ENCODE measurements at regions not wholly inside any gene's neighbourhood (a gene's known extent, or its start where the extent isn't known, plus 50 kb on each side); places are given as distances from the start of the nearest gene placed in this dataset.

DNA sequence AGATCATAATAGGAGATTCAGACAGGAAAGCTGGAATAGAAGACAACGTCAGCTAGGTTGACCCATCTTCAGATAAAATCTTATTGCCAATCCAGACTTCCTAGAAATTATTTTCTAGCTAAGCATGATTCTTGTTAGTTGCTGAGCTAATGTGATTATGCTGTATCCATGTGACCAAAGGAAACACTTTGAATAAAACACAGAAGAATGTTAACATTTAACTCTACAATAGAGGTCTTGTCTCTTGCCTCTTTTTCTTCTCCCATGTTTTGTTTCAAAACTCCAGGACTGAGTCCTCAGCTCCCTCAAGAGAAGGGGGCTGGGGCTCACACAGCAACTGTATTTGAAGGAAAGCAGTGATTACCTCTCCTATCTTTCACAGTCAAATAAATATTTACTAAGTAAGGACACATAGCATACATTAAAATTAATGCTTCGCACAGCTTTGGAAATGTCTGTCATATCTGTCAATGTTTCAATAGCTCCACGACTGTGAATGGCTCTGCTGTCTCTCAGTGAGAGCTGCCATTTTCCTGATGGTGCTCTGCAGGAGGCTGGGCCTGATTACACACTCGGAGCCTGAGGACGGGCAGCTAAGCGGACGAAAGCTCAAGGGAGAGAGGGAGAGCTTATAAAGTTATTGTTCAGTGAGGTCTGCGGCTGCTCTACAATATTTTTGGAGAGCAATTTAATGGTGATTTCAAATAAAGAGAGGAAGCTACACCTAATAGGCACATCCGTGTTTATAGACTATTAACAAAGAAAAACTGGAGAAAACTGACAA is 64.8 kb upstream of the ZNF462 start:
- TF ChIP-seq, protein P1, sequence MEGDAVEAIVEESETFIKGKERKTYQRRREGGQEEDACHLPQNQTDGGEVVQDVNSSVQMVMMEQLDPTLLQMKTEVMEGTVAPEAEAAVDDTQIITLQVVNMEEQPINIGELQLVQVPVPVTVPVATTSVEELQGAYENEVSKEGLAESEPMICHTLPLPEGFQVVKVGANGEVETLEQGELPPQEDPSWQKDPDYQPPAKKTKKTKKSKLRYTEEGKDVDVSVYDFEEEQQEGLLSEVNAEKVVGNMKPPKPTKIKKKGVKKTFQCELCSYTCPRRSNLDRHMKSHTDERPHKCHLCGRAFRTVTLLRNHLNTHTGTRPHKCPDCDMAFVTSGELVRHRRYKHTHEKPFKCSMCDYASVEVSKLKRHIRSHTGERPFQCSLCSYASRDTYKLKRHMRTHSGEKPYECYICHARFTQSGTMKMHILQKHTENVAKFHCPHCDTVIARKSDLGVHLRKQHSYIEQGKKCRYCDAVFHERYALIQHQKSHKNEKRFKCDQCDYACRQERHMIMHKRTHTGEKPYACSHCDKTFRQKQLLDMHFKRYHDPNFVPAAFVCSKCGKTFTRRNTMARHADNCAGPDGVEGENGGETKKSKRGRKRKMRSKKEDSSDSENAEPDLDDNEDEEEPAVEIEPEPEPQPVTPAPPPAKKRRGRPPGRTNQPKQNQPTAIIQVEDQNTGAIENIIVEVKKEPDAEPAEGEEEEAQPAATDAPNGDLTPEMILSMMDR (IDR thresholded peaks at IDR 0.05; ENCODE audit: control insufficient read depth, extremely low read depth, insufficient read depth), result no peak
- no peak for DNase-seq (ENCODE audit: low read depth)

DNA sequence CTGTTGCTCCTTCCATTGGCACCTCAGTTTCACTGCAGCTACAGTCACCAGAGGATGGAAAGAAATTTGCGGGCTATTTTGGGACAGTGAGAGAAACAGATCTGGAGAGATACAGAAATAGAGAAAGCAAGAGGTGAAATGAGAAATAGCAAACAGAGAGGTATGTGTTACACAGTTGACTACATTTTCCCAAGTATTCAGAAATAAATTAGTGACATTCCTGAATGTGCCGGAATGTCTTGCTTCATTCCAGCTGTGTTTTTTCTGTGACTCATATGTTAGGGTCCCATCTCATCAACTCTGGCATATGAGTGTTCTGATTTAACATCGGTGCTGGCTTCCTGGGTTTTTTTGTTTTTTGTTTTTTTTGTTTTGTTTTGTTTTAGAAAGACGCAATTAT is 63.8 kb upstream of the ZNF462 start:
- H3K4me3 ChIP-seq (ENCODE audit: low read depth, low read length), result no peak overlapping the region
- no peak for DNase-seq (ENCODE audit: low read depth)
- TF ChIP-seq, protein P1 (IDR thresholded peaks at IDR 0.05; ENCODE audit: control insufficient read depth, extremely low read depth, insufficient read depth), result no peak

More for the DNA sequence above, 64.8 kb upstream of the ZNF462 start:
- no peak overlapping the region for H3K4me3 ChIP-seq (ENCODE audit: low read depth, low read length)

DNA sequence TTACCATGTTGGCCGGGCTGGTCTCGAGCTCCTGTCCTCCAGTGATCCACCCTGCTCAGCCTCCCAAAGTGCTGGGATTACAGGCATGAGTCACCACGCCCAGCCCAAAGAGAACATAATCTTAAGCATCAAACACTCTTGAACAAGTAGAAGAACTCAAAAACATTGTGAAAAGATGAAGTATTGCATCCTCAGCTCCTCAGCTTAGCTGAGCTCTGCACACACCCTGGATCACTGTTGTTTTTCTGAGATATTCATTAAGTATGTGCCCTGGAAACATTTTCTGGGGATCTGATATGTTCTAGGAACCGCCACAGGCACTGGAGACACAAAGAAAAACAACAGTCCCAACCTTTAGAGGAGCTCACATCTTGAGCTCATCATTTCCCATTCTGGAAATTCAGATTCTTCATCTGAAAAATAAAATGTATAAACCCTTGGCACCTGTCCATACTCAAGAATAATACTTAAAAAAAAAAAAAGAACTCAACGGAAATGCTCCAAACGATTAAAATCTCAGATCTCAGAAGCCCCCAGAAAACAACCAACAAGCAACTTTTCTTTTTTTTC is 62.2 kb upstream of the ZNF462 start:
- no peak overlapping the region for H3K4me3 ChIP-seq (ENCODE audit: low read depth, low read length)
- DNase-seq (ENCODE audit: low read depth), result no peak
- TF ChIP-seq, protein P1 (IDR thresholded peaks at IDR 0.05; ENCODE audit: control insufficient read depth, extremely low read depth, insufficient read depth), result no peak

DNA sequence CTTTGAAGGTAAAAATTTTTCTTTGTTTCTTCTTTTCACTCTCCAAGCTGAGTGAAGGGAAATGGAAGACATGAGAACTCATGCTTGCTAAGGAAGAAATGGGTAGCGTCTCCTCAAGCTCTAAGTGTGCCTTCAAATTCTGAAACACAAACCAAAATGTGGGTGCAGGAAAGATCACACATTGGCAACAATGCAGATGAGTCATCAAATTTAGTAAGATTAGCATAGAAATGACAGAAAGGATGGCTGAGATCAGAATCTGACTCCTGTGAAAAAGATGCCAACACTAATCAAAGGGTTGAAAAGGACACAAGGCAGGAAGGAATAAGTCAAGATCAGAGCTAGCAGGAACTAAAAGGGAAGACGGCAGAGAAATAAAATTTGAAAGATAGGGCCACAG is 61.1 kb upstream of the ZNF462 start:
- no peak for DNase-seq (ENCODE audit: low read depth)
- TF ChIP-seq, protein P1 (IDR thresholded peaks at IDR 0.05; ENCODE audit: control insufficient read depth, extremely low read depth, insufficient read depth), result no peak

More for the DNA sequence above, 61.1 kb upstream of the ZNF462 start:
- no peak overlapping the region for H3K4me3 ChIP-seq (ENCODE audit: low read depth, low read length)

All from LNCaP clone FGC (cell line).